ENCODE measurements at regions not wholly inside any gene's neighbourhood (a gene's known extent, or its start where the extent isn't known, plus 50 kb on each side); places are given as distances from the start of the nearest gene placed in this dataset.

DNA sequence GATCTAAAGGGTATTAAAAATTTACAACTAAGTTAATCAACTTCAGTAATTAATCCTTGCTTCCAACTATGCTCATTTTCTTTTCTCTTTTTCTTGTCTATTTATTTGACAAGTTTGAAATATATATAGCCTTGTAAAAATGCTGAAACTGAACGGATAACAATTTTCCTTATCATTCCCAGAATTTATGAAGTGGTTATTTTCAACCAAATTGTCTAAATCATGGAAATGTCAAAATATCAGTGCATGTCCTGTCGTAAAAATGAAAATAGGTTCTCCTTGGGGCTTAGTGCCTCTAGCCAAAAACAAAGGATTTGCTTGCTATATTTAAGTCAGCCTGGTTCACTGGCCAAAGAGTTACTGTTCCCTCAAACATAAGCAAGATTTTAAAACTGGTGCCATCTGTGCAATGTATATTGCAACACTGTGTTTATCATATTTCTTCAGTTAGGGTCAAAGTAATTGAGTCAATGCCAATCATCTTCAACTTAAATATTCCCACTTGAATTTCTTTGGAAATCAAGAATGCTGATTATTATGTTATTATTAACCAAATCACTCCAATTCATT, 798.3 kb downstream of the MAT2B start:
- H3K27ac Mint-ChIP-seq = no peak overlapping the region
- ChIA-PET CTCF (no interaction called here), POLR2A (no interaction called here)
- no peaks in the 10 kb centered on the region for H3K4me1 Mint-ChIP-seq (ENCODE audit: low read depth)
- no peaks in the 10 kb centered on the region for H3K9me3 Mint-ChIP-seq
- H3K4me3 Mint-ChIP-seq = no peak overlapping the region
- H3K27me3 Mint-ChIP-seq = no peaks in the 10 kb centered on the region
- intact Hi-C loops (cut with micrococcal nuclease) = no loop called here
- TF ChIP-seq, protein P1, sequence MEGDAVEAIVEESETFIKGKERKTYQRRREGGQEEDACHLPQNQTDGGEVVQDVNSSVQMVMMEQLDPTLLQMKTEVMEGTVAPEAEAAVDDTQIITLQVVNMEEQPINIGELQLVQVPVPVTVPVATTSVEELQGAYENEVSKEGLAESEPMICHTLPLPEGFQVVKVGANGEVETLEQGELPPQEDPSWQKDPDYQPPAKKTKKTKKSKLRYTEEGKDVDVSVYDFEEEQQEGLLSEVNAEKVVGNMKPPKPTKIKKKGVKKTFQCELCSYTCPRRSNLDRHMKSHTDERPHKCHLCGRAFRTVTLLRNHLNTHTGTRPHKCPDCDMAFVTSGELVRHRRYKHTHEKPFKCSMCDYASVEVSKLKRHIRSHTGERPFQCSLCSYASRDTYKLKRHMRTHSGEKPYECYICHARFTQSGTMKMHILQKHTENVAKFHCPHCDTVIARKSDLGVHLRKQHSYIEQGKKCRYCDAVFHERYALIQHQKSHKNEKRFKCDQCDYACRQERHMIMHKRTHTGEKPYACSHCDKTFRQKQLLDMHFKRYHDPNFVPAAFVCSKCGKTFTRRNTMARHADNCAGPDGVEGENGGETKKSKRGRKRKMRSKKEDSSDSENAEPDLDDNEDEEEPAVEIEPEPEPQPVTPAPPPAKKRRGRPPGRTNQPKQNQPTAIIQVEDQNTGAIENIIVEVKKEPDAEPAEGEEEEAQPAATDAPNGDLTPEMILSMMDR (IDR thresholded peaks at IDR 0.05) = no peak
- H3K36me3 Mint-ChIP-seq (ENCODE audit: low read depth) = no peaks in the 10 kb centered on the region
- ATAC-seq (no peak), DNase-seq (no peak)

DNA sequence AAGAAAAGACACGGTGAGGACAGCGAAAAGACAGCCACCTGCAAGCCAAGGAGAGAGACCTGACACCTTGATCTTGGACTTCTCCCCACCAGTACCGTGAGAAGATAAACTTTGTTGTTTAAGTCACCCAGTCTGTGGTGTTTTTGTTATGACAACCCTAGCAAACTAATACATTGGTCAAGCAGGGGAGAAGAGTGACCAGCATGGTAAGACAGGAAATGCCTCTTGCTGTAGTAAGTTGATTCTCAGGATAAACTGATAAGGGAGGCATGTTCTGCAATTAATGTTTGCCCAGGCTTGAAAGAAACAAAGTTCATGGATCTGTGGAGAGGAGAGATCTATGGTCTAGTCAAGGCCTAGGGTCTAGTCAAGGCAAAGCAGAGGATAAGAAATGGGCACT, 801.2 kb downstream of the MAT2B start:
- intact Hi-C loops (cut with micrococcal nuclease) = no loop called here
- DNase-seq = no peak
- no peak overlapping the region for H3K27ac Mint-ChIP-seq
- H3K36me3 Mint-ChIP-seq (ENCODE audit: low read depth) = no peaks in the 10 kb centered on the region
- POLR2A ChIA-PET = interaction anchor here (0.6 kb wide), 1 partner anchor 779 kb away, joined by 3 read pairs; no protein-coding TSS in a partner anchor
- ATAC-seq = no peak
- H3K27me3 Mint-ChIP-seq = no peaks in the 10 kb centered on the region
- H3K4me1 Mint-ChIP-seq (ENCODE audit: low read depth) = no peaks in the 10 kb centered on the region
- CTCF ChIA-PET = no interaction called here
- TF ChIP-seq, protein P1 (IDR thresholded peaks at IDR 0.05) = no peak
- H3K4me3 Mint-ChIP-seq = no peak overlapping the region
- H3K9me3 Mint-ChIP-seq = no peaks in the 10 kb centered on the region

DNA sequence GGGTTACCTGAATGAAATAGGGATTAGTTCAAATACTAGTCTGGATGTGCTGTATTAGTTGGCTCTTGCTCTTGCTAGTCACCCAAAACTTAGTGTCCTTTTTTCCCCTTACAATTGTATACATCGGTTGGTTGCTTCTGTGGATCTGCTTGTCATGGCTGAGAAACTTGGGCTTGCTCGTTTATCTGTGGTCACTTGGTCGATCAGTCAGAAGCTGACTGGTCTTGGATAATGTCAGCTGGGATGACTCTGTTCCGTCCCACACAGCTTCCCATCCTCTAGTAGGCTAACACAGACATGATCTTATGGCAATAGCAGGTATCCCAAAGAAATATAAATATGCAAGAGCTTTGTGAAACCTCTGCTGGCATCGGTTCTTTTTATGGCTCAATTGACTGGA, 807.4 kb downstream of the MAT2B start:
- no peaks in the 10 kb centered on the region for H3K27me3 Mint-ChIP-seq
- ChIA-PET CTCF (no interaction called here), POLR2A (no interaction called here)
- no peaks in the 10 kb centered on the region for H3K4me1 Mint-ChIP-seq (ENCODE audit: low read depth)
- intact Hi-C loops (cut with micrococcal nuclease) = no loop called here
- H3K4me3 Mint-ChIP-seq = no peak overlapping the region
- ATAC-seq = no peak
- TF ChIP-seq, protein P1 (IDR thresholded peaks at IDR 0.05) = no peak
- no peaks in the 10 kb centered on the region for H3K36me3 Mint-ChIP-seq (ENCODE audit: low read depth)
- H3K27ac Mint-ChIP-seq = no peak overlapping the region
- H3K9me3 Mint-ChIP-seq = peaks cover 5% of the 10 kb centered on the region
- no peak for DNase-seq

DNA sequence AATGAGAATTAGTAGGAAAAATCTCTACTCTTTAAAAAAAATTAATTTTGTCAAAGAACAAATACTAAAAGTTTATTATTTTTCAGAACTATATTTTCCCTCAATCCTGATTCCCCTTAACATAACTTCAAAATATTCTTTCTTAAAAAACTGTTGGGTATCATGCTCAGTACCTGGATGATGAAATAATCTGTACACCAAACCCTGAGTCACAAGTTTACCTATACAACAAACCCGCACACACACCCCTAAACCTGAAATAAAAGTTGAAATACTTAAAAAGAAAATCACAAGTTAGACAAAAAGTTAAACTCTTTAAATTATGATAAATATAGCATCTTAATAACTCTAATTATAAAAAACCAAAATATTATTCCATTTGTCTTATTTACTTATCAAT, 812.3 kb downstream of the MAT2B start:
- ChIA-PET CTCF (no interaction called here), POLR2A (no interaction called here)
- H3K27ac Mint-ChIP-seq = no peak overlapping the region
- no peak for DNase-seq
- no peaks in the 10 kb centered on the region for H3K36me3 Mint-ChIP-seq (ENCODE audit: low read depth)
- H3K4me1 Mint-ChIP-seq (ENCODE audit: low read depth) = no peaks in the 10 kb centered on the region
- no peaks in the 10 kb centered on the region for H3K27me3 Mint-ChIP-seq
- TF ChIP-seq, protein P1 (IDR thresholded peaks at IDR 0.05) = no peak
- H3K9me3 Mint-ChIP-seq = peaks cover 3% of the 10 kb centered on the region
- no peak for ATAC-seq
- intact Hi-C loops (cut with micrococcal nuclease) = no loop called here
- no peak overlapping the region for H3K4me3 Mint-ChIP-seq

DNA sequence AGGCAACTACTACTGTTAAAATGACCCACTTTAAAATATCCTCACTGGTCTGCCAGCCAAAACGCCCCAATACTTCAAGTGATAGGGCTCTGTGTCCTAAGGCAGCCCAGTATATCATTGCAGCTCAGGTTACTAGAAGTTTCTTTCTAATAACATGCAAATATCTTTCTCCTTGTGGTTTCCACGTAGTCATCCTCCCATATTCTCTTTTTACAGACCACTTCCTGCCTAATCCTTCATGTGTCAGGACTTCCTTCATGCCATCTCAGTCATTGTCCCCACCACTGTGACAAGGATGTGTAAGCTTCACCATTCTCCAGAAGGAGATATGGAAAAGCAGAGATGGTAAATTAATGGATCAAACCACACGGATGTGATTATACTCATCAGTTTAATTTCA, 813.7 kb downstream of the MAT2B start:
- TF ChIP-seq, protein P1 (IDR thresholded peaks at IDR 0.05) = no peak
- intact Hi-C loops (cut with micrococcal nuclease) = no loop called here
- H3K27ac Mint-ChIP-seq = no peak overlapping the region

More for the DNA sequence above, 813.7 kb downstream of the MAT2B start:
- H3K27me3 Mint-ChIP-seq = no peaks in the 10 kb centered on the region
- ChIA-PET CTCF (no interaction called here), POLR2A (no interaction called here)
- H3K4me3 Mint-ChIP-seq = no peak overlapping the region
- H3K36me3 Mint-ChIP-seq (ENCODE audit: low read depth) = no peaks in the 10 kb centered on the region
- no peaks in the 10 kb centered on the region for H3K4me1 Mint-ChIP-seq (ENCODE audit: low read depth)
- H3K9me3 Mint-ChIP-seq = peaks cover 3% of the 10 kb centered on the region
- DNase-seq (no peak), ATAC-seq (no peak)

All from activated CD8-positive, alpha-beta T cell treated with anti-CD3 and anti-CD28 coated beads for 36 hours (primary cell).